ENCODE measurements at regions not wholly inside any gene's neighbourhood (a gene's known extent, or its start where the extent isn't known, plus 50 kb on each side); places are given as distances from the start of the nearest gene placed in this dataset.

DNA sequence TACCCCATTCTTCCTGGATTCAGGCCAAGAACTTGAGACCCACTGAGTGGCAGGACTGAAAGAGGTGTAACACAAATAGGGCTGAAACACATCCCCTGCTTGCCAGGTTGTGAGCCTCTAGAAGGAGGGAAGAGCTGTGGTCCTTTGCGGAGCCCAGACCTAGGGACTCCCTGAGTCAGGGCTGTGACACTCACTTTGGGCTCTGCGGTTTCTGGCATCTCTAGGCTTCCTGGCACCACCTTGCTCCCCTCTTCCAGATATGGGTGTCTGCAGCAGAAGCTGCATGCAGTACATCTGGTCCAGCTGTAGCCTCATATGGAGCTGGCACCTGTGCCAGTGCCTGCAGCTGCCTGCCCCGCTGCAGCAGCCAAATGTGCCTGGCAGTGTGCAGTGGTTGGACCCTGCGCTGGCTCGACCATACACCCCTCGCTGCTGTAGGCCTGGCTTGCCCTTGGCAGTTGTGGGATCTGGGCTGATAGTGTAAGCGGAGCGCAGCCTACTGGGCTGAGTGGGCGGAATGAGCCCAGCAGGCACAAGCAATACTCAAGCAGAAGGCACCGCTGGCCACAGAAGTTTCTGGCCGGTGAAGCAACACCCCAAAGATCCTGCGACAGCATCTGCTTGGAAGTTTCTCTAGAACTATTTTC, 290.4 kb downstream of the SLITRK6 start:
- TF ChIP-seq, protein P1, sequence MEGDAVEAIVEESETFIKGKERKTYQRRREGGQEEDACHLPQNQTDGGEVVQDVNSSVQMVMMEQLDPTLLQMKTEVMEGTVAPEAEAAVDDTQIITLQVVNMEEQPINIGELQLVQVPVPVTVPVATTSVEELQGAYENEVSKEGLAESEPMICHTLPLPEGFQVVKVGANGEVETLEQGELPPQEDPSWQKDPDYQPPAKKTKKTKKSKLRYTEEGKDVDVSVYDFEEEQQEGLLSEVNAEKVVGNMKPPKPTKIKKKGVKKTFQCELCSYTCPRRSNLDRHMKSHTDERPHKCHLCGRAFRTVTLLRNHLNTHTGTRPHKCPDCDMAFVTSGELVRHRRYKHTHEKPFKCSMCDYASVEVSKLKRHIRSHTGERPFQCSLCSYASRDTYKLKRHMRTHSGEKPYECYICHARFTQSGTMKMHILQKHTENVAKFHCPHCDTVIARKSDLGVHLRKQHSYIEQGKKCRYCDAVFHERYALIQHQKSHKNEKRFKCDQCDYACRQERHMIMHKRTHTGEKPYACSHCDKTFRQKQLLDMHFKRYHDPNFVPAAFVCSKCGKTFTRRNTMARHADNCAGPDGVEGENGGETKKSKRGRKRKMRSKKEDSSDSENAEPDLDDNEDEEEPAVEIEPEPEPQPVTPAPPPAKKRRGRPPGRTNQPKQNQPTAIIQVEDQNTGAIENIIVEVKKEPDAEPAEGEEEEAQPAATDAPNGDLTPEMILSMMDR (IDR thresholded peaks at IDR 0.05) = no peak
- TF ChIP-seq EZH2 (IDR thresholded peaks at IDR 0.05) (no peak), EZH2phosphoT487 (IDR thresholded peaks at IDR 0.05) (no peak)
